GM12872 (cell line): ENCODE measurements at regions not wholly inside any gene's neighbourhood (a gene's known extent, or its start where the extent isn't known, plus 50 kb on each side); places are given as distances from the start of the nearest gene placed in this dataset.

ENCODE experiments used
- TF ChIP-seq, protein P1 (sequence below): IDR thresholded peaks from 3 replicates; pipeline ENCODE4 v1.5.1; 2011; ENCODE audit warnings: low read depth, mild to moderate bottlenecking, low read length, moderate library complexity; ENCODE audit not compliant: insufficient read depth

DNA sequence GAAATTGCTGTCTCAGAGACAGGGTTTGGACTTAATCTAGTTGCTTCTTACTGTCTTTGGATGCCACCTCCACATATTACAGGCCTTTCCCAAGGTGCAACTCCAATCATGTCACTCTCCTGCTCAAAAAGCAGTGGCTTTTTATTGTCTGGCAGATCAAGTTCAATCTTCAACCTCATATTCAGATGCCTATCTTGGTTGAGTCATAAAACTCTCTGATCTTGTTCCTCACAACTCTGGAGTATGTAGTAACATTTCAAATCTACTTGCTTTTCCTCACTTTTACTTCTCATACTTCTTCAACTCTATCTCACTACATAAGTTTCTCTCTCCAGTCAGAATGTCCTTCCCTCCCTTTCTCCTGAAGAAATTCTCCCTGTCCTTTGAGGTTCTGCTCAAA lies 180.6 kb downstream of the VSIG4 start:
- TF ChIP-seq, protein P1, sequence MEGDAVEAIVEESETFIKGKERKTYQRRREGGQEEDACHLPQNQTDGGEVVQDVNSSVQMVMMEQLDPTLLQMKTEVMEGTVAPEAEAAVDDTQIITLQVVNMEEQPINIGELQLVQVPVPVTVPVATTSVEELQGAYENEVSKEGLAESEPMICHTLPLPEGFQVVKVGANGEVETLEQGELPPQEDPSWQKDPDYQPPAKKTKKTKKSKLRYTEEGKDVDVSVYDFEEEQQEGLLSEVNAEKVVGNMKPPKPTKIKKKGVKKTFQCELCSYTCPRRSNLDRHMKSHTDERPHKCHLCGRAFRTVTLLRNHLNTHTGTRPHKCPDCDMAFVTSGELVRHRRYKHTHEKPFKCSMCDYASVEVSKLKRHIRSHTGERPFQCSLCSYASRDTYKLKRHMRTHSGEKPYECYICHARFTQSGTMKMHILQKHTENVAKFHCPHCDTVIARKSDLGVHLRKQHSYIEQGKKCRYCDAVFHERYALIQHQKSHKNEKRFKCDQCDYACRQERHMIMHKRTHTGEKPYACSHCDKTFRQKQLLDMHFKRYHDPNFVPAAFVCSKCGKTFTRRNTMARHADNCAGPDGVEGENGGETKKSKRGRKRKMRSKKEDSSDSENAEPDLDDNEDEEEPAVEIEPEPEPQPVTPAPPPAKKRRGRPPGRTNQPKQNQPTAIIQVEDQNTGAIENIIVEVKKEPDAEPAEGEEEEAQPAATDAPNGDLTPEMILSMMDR, result no peak

DNA sequence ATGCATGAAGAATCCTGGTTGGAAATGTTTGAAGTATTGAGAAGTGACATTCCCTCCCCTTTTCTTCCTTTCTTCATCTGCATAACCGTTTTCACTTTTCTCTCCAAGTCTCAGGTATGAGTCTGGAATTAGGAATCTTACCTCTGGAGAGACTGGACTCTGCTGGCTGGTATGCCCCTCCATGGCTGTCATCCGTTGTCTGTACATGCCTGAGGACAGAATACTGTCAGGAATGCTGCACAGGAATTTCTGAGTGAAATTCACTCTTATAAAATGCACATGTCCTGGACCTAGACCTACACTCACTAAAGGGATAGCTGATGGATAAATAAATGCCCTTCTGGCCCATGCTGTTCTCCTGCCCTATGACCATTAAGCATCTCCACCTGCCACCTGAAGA lies 179.5 kb downstream of the MSN start:
- TF ChIP-seq, protein P1, result no peak

GRCh38 chrX:65841263-65841662 lies 173.8 kb downstream of the MSN start:
- TF ChIP-seq, protein P1, result no peak

DNA sequence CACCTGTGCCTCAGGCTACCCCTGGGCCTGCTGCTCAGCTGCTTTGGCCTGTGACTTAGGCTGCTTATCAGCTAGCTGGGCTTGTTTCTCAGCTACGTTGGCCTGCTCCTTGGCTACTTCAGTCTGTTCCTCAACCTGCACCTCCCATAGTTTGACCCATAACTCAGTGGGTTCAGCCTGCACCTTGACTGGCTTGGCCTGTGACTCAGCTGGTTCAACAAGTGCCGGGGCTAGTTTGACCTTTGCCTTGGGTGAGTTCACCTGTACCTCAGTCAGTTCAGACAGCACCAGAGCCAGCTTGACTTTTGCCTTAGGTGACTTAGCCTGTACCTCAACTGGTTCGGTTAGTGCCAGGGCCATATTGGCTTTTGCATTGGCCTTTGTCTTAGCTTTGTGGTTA lies 171.2 kb downstream of the MSN start:
- TF ChIP-seq, protein P1, result no peak

GRCh38 chrX:65837875-65838549 lies 170.6 kb downstream of the MSN start:
- TF ChIP-seq, protein P1, result no peak

- TF ChIP-seq, protein P1, result no peak
Observed at GRCh38 chrX:65831268-65831667, 163.8 kb downstream of the MSN start.

GRCh38 chrX:65828599-65828998 lies 161.1 kb downstream of the MSN start:
- TF ChIP-seq, protein P1, result no peak
